NOMO-1 (cell line): ENCODE measurements at regions not wholly inside any gene's neighbourhood (a gene's known extent, or its start where the extent isn't known, plus 50 kb on each side); places are given as distances from the start of the nearest gene placed in this dataset.
"Not testable (repeated sequence)": the region's sequence is repeated elsewhere in the genome, so short reads cannot be mapped to it uniquely, and the experiment has no call there.

Source experiments
- DNase-seq, 2 experiments: peaks; one replicate each; lab custom pipeline; 2025; ENCODE audit not compliant: unreplicated experiment in 2 of 2; lab: John Stamatoyannopoulos, UW

GRCh38 chr10:80938903-80939302 lies 401.2 kb downstream of the SH2D4B start:
- DNase-seq: no peak

- no peak for DNase-seq
Measured at GRCh38 chr10:80945264-80945880, 407.7 kb downstream of the SH2D4B start.

GRCh38 chr10:80946073-80946472 lies 408.4 kb downstream of the SH2D4B start:
- DNase-seq: no peak

- DNase-seq: no peak
Measured at GRCh38 chr10:80946957-80947726, 409.4 kb downstream of the SH2D4B start.

- DNase-seq: no peak
Measured at GRCh38 chr10:80949785-80950184, 412.1 kb downstream of the SH2D4B start.

GRCh38 chr10:80952436-80952835 lies 414.7 kb downstream of the SH2D4B start:
- DNase-seq: no peak

GRCh38 chr10:80957161-80957560 lies 419.5 kb downstream of the SH2D4B start:
- no peak for DNase-seq

GRCh38 chr10:80964179-80964578 lies 426.5 kb downstream of the SH2D4B start:
- no peak for DNase-seq

- peak in 1 of 2 experiments; percentile 14 for DNase-seq
Measured at GRCh38 chr10:80964955-80965614, 427.4 kb downstream of the SH2D4B start.

- DNase-seq: no peak
Measured at GRCh38 chr10:80966326-80966986, 428.8 kb downstream of the SH2D4B start.

- not testable (repeated sequence) for DNase-seq
Measured at GRCh38 chr10:80967357-80967756, 429.7 kb downstream of the SH2D4B start.

GRCh38 chr10:80968903-80969302 lies 431.2 kb downstream of the SH2D4B start:
- no peak for DNase-seq

GRCh38 chr10:80971461-80971860 lies 433.8 kb downstream of the SH2D4B start:
- no peak for DNase-seq

GRCh38 chr10:80976658-80977057 lies 439.0 kb downstream of the SH2D4B start:
- no peak for DNase-seq

GRCh38 chr10:80985102-80985501 lies 447.4 kb downstream of the SH2D4B start:
- no peak for DNase-seq

- DNase-seq: no peak
Measured at GRCh38 chr10:80986596-80986995, 448.9 kb downstream of the SH2D4B start.

GRCh38 chr10:80988755-80989154 lies 451.1 kb downstream of the SH2D4B start:
- no peak for DNase-seq

- no peak for DNase-seq
Measured at GRCh38 chr10:80996615-80997193, 459.0 kb downstream of the SH2D4B start.

- no peak for DNase-seq
Measured at GRCh38 chr10:81000781-81001180, 463.1 kb downstream of the SH2D4B start.

GRCh38 chr10:81002382-81002781 lies 464.7 kb downstream of the SH2D4B start:
- no peak for DNase-seq

GRCh38 chr10:81007872-81008271 lies 470.2 kb downstream of the SH2D4B start:
- DNase-seq: no peak
